ENCODE measurements at regions not wholly inside any gene's neighbourhood (a gene's known extent, or its start where the extent isn't known, plus 50 kb on each side); places are given as distances from the start of the nearest gene placed in this dataset.

DNA sequence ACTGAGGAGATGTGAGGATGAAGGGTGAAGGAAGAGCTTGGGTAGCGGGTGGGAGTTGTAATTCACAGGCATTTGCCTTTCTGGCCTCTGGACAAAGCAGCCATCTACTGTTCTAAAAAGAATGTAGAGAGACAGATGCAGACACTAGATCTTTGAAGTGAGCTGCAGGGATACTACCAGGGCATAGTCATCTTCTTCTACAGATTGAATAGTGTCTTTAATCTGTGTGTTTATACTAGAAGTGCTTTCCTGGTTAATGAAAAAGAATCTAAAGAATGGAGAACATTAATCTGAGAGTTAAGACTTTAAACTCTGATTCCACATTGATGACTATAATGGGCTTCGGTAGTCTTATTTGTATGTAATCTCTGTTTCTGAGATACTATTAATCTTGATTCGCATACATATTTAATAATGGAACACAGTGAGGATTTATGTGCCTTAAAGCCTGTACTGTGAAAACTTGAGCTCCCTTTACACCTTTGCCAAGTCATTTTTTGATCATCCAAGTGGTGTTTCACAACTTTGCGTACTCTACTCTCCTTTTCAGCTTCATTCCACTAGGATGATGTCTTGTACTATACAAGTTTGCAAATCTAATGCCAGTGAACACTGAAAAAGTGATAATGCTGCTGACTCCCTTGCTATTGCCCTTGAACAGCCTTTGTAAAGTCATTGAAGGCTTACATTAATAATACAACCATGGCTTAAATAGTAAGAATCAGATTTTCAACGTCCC lies 2199.4 kb upstream of the PCDH20 start:
- TF ChIP-seq EZH2 (IDR thresholded peaks at IDR 0.05; ENCODE audit: insufficient read depth, low read length): no peak
- TF ChIP-seq, protein P1, sequence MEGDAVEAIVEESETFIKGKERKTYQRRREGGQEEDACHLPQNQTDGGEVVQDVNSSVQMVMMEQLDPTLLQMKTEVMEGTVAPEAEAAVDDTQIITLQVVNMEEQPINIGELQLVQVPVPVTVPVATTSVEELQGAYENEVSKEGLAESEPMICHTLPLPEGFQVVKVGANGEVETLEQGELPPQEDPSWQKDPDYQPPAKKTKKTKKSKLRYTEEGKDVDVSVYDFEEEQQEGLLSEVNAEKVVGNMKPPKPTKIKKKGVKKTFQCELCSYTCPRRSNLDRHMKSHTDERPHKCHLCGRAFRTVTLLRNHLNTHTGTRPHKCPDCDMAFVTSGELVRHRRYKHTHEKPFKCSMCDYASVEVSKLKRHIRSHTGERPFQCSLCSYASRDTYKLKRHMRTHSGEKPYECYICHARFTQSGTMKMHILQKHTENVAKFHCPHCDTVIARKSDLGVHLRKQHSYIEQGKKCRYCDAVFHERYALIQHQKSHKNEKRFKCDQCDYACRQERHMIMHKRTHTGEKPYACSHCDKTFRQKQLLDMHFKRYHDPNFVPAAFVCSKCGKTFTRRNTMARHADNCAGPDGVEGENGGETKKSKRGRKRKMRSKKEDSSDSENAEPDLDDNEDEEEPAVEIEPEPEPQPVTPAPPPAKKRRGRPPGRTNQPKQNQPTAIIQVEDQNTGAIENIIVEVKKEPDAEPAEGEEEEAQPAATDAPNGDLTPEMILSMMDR (IDR thresholded peaks at IDR 0.05; ENCODE audit: insufficient read depth, low read depth, low read length): no peak
- no peaks in the 10 kb centered on the region for H4K20me1 ChIP-seq (ENCODE audit: insufficient read depth, low read length)
- H3K36me3 Mint-ChIP-seq (ENCODE audit: low read depth, unreplicated experiment): no peaks in the 10 kb centered on the region
- DNase-seq (ENCODE audit: low read depth) (no peak), FAIRE-seq (no peak)
- H3K27ac ChIP-seq (ENCODE audit: low read depth, low read length): no peak overlapping the region
- H3K27me3 Mint-ChIP-seq (ENCODE audit: low read depth, unreplicated experiment): no peaks in the 10 kb centered on the region
- H3K36me3 ChIP-seq (ENCODE audit: insufficient read depth, low read length): no peaks in the 10 kb centered on the region
- H3K4me1 Mint-ChIP-seq (ENCODE audit: low read depth, unreplicated experiment): peaks cover 3% of the 10 kb centered on the region
- no peak overlapping the region for H3K27ac Mint-ChIP-seq (ENCODE audit: unreplicated experiment)
- no peak overlapping the region for H3K4me3 ChIP-seq (ENCODE audit: insufficient read depth, low read depth, low read length)
- H3K4me3 Mint-ChIP-seq (ENCODE audit: unreplicated experiment): no peak overlapping the region
- H3K4me2 ChIP-seq (ENCODE audit: low read length): no peak overlapping the region
- no peak overlapping the region for H2AFZ ChIP-seq (ENCODE audit: low read depth, low read length)
- no peaks in the 10 kb centered on the region for H3K27me3 ChIP-seq (ENCODE audit: insufficient read depth, low read length)
- no peaks in the 10 kb centered on the region for H3K4me1 ChIP-seq (ENCODE audit: insufficient read depth, low read length)
- no peak overlapping the region for H3K9ac ChIP-seq (ENCODE audit: low read length)
- H3K9me3 ChIP-seq (ENCODE audit: insufficient read depth, low read depth, low read length): no peaks in the 10 kb centered on the region
- H3K79me2 ChIP-seq (ENCODE audit: insufficient read depth, low read length): no peaks in the 10 kb centered on the region
- no peaks in the 10 kb centered on the region for H3K9me3 Mint-ChIP-seq (ENCODE audit: unreplicated experiment)

DNA sequence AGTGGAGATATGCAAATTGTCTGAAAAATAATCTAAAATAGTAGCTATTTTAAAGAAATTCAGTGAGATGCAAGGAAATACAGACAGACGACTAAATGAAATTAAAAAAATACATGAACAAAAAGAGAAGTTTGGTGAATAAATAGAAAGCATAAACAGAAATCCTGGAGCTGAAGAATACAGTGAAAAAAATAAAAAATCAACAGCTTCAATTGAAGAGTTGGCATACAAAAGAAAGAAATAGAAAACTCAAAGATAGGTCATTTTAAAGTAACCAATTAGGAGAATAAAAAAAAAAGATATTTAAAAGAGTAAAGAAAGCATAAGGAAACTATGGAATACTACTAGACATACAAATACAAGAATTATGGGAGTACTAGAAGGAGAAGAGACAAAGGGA lies 2191.5 kb upstream of the PCDH20 start:
- H3K9ac ChIP-seq (ENCODE audit: low read length): no peak overlapping the region
- Mint-ChIP-seq H3K36me3 (ENCODE audit: low read depth, unreplicated experiment) (no peaks in the 10 kb centered on the region), H3K4me3 (ENCODE audit: unreplicated experiment) (no peak overlapping the region), H3K4me1 (ENCODE audit: low read depth, unreplicated experiment) (peaks cover 8% of the 10 kb centered on the region), H3K27me3 (ENCODE audit: low read depth, unreplicated experiment) (no peaks in the 10 kb centered on the region), H3K27ac (ENCODE audit: unreplicated experiment) (no peak overlapping the region), H3K9me3 (ENCODE audit: unreplicated experiment) (peaks cover 5% of the 10 kb centered on the region)
- H4K20me1 ChIP-seq (ENCODE audit: insufficient read depth, low read length): no peaks in the 10 kb centered on the region
- DNase-seq (ENCODE audit: low read depth) (no peak), FAIRE-seq (no peak)
- H2AFZ ChIP-seq (ENCODE audit: low read depth, low read length): no peak overlapping the region
- H3K4me1 ChIP-seq (ENCODE audit: insufficient read depth, low read length): no peaks in the 10 kb centered on the region
- H3K27me3 ChIP-seq (ENCODE audit: insufficient read depth, low read length): no peaks in the 10 kb centered on the region
- no peak overlapping the region for H3K4me3 ChIP-seq (ENCODE audit: insufficient read depth, low read depth, low read length)
- no peaks in the 10 kb centered on the region for H3K36me3 ChIP-seq (ENCODE audit: insufficient read depth, low read length)
- no peaks in the 10 kb centered on the region for H3K9me3 ChIP-seq (ENCODE audit: insufficient read depth, low read depth, low read length)
- H3K4me2 ChIP-seq (ENCODE audit: low read length): no peak overlapping the region
- no peak for TF ChIP-seq EZH2 (IDR thresholded peaks at IDR 0.05; ENCODE audit: insufficient read depth, low read length)
- TF ChIP-seq, protein P1 (IDR thresholded peaks at IDR 0.05; ENCODE audit: insufficient read depth, low read depth, low read length): no peak
- H3K79me2 ChIP-seq (ENCODE audit: insufficient read depth, low read length): no peaks in the 10 kb centered on the region
- H3K27ac ChIP-seq (ENCODE audit: low read depth, low read length): no peak overlapping the region

DNA sequence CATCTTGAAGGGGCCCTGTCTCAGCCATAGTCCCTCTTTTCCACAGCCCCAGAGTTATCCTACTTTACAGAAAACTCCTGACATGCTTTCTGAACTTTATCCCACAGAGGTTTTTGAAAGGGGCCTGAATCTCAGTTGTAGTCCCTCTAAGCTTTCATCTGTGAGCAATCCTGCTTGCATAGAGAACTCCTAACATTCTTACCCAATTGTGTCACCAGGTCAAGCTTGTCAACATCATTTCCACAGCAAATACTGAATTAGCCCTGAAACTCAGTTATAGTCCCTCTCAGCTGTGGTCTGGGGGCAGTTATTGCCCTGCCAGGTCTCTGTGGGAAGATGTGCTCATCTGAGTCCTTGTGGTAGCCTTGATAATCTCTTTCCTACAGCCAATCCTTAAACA lies 2190.3 kb upstream of the PCDH20 start:
- Mint-ChIP-seq H3K4me1 (ENCODE audit: low read depth, unreplicated experiment) (peaks cover 8% of the 10 kb centered on the region), H3K36me3 (ENCODE audit: low read depth, unreplicated experiment) (no peaks in the 10 kb centered on the region), H3K4me3 (ENCODE audit: unreplicated experiment) (no peak overlapping the region), H3K27ac (ENCODE audit: unreplicated experiment) (peak overlapping the region; percentile 26), H3K27me3 (ENCODE audit: low read depth, unreplicated experiment) (no peaks in the 10 kb centered on the region), H3K9me3 (ENCODE audit: unreplicated experiment) (peaks cover 5% of the 10 kb centered on the region)
- no peaks in the 10 kb centered on the region for H3K4me1 ChIP-seq (ENCODE audit: insufficient read depth, low read length)
- TF ChIP-seq EZH2 (IDR thresholded peaks at IDR 0.05; ENCODE audit: insufficient read depth, low read length): no peak
- TF ChIP-seq, protein P1 (IDR thresholded peaks at IDR 0.05; ENCODE audit: insufficient read depth, low read depth, low read length): no peak
- no peak for FAIRE-seq
- H3K9me3 ChIP-seq (ENCODE audit: insufficient read depth, low read depth, low read length): no peaks in the 10 kb centered on the region
- no peak overlapping the region for H2AFZ ChIP-seq (ENCODE audit: low read depth, low read length)
- no peak for DNase-seq (ENCODE audit: low read depth)
- no peak overlapping the region for H3K9ac ChIP-seq (ENCODE audit: low read length)
- no peaks in the 10 kb centered on the region for H3K79me2 ChIP-seq (ENCODE audit: insufficient read depth, low read length)
- no peaks in the 10 kb centered on the region for H4K20me1 ChIP-seq (ENCODE audit: insufficient read depth, low read length)
- no peaks in the 10 kb centered on the region for H3K36me3 ChIP-seq (ENCODE audit: insufficient read depth, low read length)
- H3K27me3 ChIP-seq (ENCODE audit: insufficient read depth, low read length): no peaks in the 10 kb centered on the region
- H3K4me3 ChIP-seq (ENCODE audit: insufficient read depth, low read depth, low read length): no peak overlapping the region
- H3K27ac ChIP-seq (ENCODE audit: low read depth, low read length): no peak overlapping the region
- H3K4me2 ChIP-seq (ENCODE audit: low read length): no peak overlapping the region

All from astrocyte (in vitro differentiated cells and primary cell).